Right atrium auricular region (tissue), 2 donors: ENCODE measurements at regions not wholly inside any gene's neighbourhood (a gene's known extent, or its start where the extent isn't known, plus 50 kb on each side); places are given as distances from the start of the nearest gene placed in this dataset.

Source experiments
- DNase-seq: peaks from one replicate; pipeline ENCODE4 v3.0.0-alpha.2; 2019; ENCODE audit warnings: low spot score
- H3K27ac ChIP-seq, 2 donors: fragments of 200-600 bp; sonication (generic); 1 replicate in 1 of 2; 2 replicates in 1 of 2; pipeline ENCODE4 v1.5.1; 2016 to 2019
- H3K27me3 ChIP-seq, 2 donors: fragments of 200-600 bp; sonication (generic); one replicate each; pipeline versions ENCODE4 v1.5.1 to v1.6.0; 2017 to 2019
- H3K36me3 ChIP-seq: fragments of 200-600 bp; sonication (generic); one replicate; pipeline ENCODE4 v1.5.1; 2016
- H3K4me1 ChIP-seq, 2 donors: fragments of 200-600 bp; sonication (generic); one replicate each; pipeline versions ENCODE4 v1.5.1 to v1.6.0; 2017 to 2019
- H3K4me3 ChIP-seq, 2 donors: fragments of 200-600 bp; sonication (generic); 1 replicate in 1 of 2; 2 replicates in 1 of 2; pipeline ENCODE4 v1.5.1; 2017 to 2019; ENCODE audit warnings: mild to moderate bottlenecking in 1 of 2, moderate library complexity in 1 of 2
- H3K9me3 ChIP-seq, 2 donors: fragments of 200-600 bp; sonication (generic); one replicate each; pipeline ENCODE4 v1.5.1; 2019
- TF ChIP-seq, protein P1 (sequence below), 2 donors: fragments of 200-600 bp; sonication (generic); IDR thresholded peaks; one replicate each; pipeline ENCODE4 v1.5.1; 2019; ENCODE audit warnings: antibody characterized with exemption in 2 of 2

DNA sequence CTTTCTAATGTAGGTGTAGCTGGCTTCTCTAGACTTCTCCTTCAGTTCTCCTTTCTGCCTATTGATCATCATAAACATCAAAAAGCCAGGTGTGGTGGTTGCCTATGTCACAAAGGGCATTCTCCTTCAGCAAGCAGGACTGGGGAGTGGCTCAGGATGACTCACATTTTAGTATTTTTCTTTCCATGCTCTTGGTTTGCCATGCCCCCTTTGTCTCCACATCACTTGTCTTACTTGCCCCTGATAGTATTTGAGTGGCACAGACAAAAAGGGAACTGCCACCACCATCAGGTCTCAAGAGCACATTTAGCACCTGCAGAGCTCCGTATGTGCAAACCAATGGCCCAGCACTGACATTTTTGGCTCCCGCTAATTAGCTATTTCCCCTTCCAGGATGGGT is 698.8 kb downstream of the DHX35 start:
- H3K27me3 ChIP-seq: no peaks in the 10 kb centered on the region

DNA sequence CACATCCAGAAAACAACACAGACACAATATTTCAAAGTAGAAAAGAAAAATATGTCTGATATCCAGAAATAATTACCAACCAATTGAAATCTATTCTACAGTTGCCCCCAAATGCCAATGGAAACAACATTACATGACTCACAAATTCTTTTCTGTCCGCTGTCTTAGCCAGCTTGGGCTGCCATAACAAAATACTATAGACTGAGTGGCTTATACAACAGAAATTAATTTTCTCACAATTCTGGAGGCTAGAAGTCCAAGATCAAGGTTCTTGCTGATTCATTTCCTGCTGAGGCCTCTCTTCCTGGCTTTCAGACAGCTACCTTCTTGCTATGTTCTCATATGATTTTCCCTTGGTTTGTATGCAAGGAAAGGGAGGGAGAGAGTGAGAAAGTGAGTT is 698.1 kb downstream of the DHX35 start:
- no peak for DNase-seq
- TF ChIP-seq, protein P1, sequence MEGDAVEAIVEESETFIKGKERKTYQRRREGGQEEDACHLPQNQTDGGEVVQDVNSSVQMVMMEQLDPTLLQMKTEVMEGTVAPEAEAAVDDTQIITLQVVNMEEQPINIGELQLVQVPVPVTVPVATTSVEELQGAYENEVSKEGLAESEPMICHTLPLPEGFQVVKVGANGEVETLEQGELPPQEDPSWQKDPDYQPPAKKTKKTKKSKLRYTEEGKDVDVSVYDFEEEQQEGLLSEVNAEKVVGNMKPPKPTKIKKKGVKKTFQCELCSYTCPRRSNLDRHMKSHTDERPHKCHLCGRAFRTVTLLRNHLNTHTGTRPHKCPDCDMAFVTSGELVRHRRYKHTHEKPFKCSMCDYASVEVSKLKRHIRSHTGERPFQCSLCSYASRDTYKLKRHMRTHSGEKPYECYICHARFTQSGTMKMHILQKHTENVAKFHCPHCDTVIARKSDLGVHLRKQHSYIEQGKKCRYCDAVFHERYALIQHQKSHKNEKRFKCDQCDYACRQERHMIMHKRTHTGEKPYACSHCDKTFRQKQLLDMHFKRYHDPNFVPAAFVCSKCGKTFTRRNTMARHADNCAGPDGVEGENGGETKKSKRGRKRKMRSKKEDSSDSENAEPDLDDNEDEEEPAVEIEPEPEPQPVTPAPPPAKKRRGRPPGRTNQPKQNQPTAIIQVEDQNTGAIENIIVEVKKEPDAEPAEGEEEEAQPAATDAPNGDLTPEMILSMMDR (IDR thresholded peaks at IDR 0.05): no peak
- H3K4me3 ChIP-seq: no peak overlapping the region
- no peaks in the 10 kb centered on the region for H3K4me1 ChIP-seq
- H3K36me3 ChIP-seq: no peaks in the 10 kb centered on the region
- no peaks in the 10 kb centered on the region for H3K9me3 ChIP-seq
- no peak overlapping the region for H3K27ac ChIP-seq
- no peaks in the 10 kb centered on the region for H3K27me3 ChIP-seq

More for the DNA sequence above, 698.8 kb downstream of the DHX35 start:
- no peak for DNase-seq
- TF ChIP-seq, protein P1 (IDR thresholded peaks at IDR 0.05): no peak
- no peak overlapping the region for H3K4me3 ChIP-seq
- H3K36me3 ChIP-seq: no peaks in the 10 kb centered on the region
- no peak overlapping the region for H3K27ac ChIP-seq
- H3K4me1 ChIP-seq: no peaks in the 10 kb centered on the region
- no peaks in the 10 kb centered on the region for H3K9me3 ChIP-seq

DNA sequence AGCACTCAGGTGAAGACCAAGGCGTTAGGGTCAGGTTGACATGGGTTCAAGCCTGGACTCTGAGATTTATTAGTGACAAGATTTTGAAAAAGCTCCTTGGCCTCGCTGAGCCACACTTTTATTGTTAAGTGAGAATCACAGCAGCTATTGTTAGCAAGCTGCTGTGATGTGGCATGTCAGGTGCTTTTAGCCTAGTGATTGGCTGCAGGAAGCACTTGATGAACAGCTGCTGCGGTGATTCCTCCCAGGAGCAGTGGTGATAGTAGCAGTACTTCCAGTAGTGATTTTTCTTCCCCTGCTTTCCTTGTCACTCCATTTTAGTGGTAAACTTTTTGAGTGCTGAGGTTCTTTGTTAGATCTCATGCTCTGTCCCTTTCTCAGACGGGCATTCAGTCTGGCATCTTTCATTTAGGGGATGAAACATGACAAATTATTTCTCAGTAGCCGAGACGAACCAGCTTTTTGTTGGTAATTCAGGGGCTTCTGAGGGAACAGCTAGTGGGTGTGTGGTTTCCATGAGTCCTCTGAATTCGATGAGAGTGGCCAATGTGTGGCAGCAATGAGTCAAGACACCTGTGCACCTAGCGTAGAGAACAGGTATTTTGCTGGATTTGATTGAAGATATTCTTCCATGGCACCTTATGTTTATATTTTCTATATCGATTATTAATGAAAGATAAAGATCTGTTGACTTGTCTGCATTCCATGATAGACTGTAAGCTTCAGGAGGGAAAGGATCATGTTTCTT is 696.7 kb downstream of the DHX35 start:
- Histone ChIP-seq H3K4me1 (no peaks in the 10 kb centered on the region), H3K4me3 (no peak overlapping the region), H3K9me3 (no peaks in the 10 kb centered on the region), H3K36me3 (no peaks in the 10 kb centered on the region), H3K27me3 (no peaks in the 10 kb centered on the region), H3K27ac (no peak overlapping the region)
- TF ChIP-seq, protein P1 (IDR thresholded peaks at IDR 0.05): no peak
- no peak for DNase-seq

DNA sequence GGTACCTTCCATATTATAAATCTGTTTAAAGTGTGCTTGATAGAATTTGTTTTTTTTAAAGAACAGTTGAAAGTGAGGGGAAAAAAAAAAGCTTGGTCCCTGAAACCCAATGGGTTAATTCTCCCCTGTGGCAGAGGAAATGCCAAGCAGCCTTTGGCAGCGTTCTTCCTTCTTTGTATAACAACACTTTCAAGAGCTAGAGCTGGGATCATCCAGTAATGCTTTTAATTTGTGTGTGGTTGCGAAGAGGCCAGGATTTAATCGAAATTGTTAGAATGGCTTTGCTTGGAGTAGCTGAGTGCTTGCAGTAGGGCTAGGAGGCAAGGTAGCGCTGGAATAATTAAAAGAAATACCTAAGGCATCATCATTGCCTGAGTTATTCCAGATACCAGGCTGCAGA is 692.0 kb downstream of the DHX35 start:
- Histone ChIP-seq H3K4me1 (no peaks in the 10 kb centered on the region), H3K4me3 (no peak overlapping the region), H3K36me3 (no peaks in the 10 kb centered on the region), H3K9me3 (no peaks in the 10 kb centered on the region), H3K27me3 (no peaks in the 10 kb centered on the region), H3K27ac (no peak overlapping the region)
- TF ChIP-seq, protein P1 (IDR thresholded peaks at IDR 0.05): no peak
- no peak for DNase-seq

DNA sequence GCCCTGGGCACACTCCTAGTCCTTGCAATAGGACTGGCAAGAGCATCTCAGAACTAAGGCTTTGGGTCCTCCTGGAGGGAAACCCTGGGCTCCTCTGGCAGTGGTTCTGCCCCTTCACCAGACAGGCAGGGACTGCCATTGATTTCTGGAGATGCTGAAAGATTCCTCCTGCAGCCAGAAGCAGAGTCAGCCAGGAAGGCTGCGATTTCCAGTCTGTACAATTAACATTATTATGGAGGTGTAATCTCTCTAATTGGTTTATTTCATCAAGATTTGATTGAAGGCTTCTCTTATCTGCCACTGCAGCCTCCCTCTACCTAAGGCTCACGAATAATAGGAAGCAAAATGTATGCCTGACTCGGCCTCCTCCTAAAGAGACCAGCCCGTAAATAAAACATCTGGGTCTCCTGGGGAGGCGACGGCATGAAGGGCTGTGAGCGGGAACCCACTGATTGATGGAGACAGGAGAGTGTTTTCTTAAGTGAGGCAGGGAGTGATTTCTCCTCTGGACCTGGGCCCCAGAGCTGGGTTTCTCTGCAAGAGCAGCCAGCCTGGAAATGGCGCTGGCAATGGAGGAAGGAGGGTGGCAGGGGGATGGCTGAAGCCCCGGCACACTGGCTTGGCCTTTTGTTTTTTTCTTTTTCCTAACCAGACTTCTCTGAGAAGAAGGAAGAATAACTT is 689.6 kb downstream of the DHX35 start:
- TF ChIP-seq, protein P1 (IDR thresholded peaks at IDR 0.05): no peak
- Histone ChIP-seq H3K27me3 (no peaks in the 10 kb centered on the region), H3K4me1 (no peaks in the 10 kb centered on the region), H3K27ac (no peak overlapping the region), H3K4me3 (no peak overlapping the region), H3K36me3 (no peaks in the 10 kb centered on the region), H3K9me3 (no peaks in the 10 kb centered on the region)
- DNase-seq: no peak
